ENCODE measurements at regions not wholly inside any gene's neighbourhood (a gene's known extent, or its start where the extent isn't known, plus 50 kb on each side); places are given as distances from the start of the nearest gene placed in this dataset.

DNA sequence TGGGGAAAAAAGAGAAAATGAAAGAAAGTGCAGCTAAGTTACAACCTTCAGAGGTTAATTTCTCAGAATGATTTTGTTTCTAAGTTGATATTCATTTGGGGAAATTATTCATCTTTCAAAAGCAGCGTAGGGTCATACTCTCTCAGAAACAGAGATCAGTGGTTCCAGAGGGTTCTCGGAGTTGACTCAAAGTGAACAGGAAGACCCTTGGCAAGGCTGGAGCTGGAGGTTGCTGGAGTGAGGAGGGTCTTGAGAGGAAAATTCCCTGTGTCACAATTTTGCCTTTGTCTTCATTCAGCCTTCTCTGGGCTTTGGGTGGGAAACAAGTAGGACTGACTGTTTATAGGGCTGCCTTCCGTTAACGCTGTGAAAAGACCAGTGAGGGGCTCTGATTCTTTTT lies 168.2 kb downstream of the ICOS start:
- TF ChIP-seq EZH2 (IDR thresholded peaks at IDR 0.05; ENCODE audit: insufficient read depth, low read length), result no peak
- TF ChIP-seq, protein P1, sequence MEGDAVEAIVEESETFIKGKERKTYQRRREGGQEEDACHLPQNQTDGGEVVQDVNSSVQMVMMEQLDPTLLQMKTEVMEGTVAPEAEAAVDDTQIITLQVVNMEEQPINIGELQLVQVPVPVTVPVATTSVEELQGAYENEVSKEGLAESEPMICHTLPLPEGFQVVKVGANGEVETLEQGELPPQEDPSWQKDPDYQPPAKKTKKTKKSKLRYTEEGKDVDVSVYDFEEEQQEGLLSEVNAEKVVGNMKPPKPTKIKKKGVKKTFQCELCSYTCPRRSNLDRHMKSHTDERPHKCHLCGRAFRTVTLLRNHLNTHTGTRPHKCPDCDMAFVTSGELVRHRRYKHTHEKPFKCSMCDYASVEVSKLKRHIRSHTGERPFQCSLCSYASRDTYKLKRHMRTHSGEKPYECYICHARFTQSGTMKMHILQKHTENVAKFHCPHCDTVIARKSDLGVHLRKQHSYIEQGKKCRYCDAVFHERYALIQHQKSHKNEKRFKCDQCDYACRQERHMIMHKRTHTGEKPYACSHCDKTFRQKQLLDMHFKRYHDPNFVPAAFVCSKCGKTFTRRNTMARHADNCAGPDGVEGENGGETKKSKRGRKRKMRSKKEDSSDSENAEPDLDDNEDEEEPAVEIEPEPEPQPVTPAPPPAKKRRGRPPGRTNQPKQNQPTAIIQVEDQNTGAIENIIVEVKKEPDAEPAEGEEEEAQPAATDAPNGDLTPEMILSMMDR (IDR thresholded peaks at IDR 0.05; ENCODE audit: insufficient read depth, low read depth, low read length), result no peak
